Tibial nerve (tissue), 3 donors: ENCODE measurements at regions not wholly inside any gene's neighbourhood (a gene's known extent, or its start where the extent isn't known, plus 50 kb on each side); places are given as distances from the start of the nearest gene placed in this dataset.

Experiments
- POLR2A ChIP-seq, 2 donors: fragments of 450-650 bp; IDR thresholded peaks; one replicate each; pipeline ENCODE4 v1.6.1; 2017; ENCODE audit warnings: antibody characterized with exemption in 2 of 2, mild to moderate bottlenecking in 2 of 2, moderate library complexity in 2 of 2
- TF ChIP-seq, protein P1 (sequence below), 5 experiments: fragments of 200-600 bp in 3 of 5; fragments of 450-650 bp in 2 of 5; sonication (generic) in 3 of 5; IDR thresholded peaks; one replicate each; pipeline ENCODE4 v1.5.1; 2016 to 2019; ENCODE audit warnings: antibody characterized with exemption in 5 of 5, mild to moderate bottlenecking in 3 of 5, moderate library complexity in 2 of 5

DNA sequence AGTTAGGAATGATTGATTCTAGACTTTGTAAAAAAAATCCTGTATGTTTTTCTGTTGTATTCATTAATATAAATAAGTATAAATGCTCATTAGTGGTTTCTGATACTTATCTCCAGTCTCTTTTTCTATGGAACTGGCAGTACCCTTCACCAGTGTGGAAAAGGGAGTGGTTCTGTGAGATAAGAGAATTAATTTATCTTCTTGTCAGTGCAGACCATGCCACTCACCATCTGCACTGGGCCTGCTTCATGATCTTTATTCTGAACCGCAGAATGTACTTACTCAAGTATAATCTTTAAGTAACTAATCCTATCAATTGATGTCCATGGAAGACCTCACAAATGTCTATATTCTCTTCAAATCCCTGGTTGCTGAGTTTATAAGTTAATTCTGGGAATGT, 836.1 kb upstream of the CDH8 start:
- TF ChIP-seq, protein P1, sequence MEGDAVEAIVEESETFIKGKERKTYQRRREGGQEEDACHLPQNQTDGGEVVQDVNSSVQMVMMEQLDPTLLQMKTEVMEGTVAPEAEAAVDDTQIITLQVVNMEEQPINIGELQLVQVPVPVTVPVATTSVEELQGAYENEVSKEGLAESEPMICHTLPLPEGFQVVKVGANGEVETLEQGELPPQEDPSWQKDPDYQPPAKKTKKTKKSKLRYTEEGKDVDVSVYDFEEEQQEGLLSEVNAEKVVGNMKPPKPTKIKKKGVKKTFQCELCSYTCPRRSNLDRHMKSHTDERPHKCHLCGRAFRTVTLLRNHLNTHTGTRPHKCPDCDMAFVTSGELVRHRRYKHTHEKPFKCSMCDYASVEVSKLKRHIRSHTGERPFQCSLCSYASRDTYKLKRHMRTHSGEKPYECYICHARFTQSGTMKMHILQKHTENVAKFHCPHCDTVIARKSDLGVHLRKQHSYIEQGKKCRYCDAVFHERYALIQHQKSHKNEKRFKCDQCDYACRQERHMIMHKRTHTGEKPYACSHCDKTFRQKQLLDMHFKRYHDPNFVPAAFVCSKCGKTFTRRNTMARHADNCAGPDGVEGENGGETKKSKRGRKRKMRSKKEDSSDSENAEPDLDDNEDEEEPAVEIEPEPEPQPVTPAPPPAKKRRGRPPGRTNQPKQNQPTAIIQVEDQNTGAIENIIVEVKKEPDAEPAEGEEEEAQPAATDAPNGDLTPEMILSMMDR (IDR thresholded peaks at IDR 0.05) = no peak
- no peak for TF ChIP-seq POLR2A (IDR thresholded peaks at IDR 0.05)
